ENCODE measurements at regions not wholly inside any gene's neighbourhood (a gene's known extent, or its start where the extent isn't known, plus 50 kb on each side); places are given as distances from the start of the nearest gene placed in this dataset.

DNA sequence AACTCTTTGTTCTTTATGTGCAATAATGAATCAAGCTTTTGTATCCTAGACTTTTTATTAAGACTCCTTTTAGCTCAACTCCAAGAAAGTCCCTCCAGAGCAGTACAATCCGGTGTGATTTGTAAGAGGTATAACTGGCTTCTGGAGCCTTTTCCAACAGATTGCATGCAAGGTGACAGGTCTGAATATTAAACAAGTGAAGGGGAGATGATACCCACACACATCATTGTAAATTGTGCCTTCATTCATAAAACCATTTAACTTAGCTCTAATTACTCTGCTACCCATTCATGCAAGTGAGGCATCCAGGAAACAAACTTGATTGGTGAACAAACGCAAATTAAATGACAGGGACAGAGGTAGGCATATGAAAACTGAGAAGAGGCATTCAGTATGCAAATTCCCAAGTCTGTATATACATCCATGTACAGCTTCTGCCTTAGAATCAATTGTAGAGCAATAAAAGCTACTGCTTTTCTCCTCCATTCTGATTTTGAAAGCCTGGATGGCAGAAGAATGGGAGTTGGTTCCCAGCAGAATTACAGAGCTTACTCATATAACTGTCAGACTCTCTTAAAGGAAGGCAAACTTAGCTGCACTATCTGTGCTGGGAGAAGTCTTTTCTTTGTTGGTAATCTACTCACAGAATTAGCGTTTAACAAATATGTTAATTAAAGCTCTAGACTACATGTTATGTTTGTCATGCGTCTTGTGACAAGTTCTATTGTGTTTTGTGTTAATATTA, 261.0 kb upstream of the CDH6 start:
- Mint-ChIP-seq H3K36me3 (ENCODE audit: low read depth) (no peaks in the 10 kb centered on the region), H3K27me3 (ENCODE audit: insufficient read depth) (no peaks in the 10 kb centered on the region), H3K9me3 (no peaks in the 10 kb centered on the region; the same call in 1 of the 2 replicates), H3K4me1 (ENCODE audit: low read depth) (peaks cover 25% of the 10 kb centered on the region; the same call in 1 of the 2 replicates), H3K4me3 (no peak overlapping the region; the same call in 1 of the 2 replicates), H3K27ac (no peak overlapping the region)
- TF ChIP-seq, protein P1, sequence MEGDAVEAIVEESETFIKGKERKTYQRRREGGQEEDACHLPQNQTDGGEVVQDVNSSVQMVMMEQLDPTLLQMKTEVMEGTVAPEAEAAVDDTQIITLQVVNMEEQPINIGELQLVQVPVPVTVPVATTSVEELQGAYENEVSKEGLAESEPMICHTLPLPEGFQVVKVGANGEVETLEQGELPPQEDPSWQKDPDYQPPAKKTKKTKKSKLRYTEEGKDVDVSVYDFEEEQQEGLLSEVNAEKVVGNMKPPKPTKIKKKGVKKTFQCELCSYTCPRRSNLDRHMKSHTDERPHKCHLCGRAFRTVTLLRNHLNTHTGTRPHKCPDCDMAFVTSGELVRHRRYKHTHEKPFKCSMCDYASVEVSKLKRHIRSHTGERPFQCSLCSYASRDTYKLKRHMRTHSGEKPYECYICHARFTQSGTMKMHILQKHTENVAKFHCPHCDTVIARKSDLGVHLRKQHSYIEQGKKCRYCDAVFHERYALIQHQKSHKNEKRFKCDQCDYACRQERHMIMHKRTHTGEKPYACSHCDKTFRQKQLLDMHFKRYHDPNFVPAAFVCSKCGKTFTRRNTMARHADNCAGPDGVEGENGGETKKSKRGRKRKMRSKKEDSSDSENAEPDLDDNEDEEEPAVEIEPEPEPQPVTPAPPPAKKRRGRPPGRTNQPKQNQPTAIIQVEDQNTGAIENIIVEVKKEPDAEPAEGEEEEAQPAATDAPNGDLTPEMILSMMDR (IDR thresholded peaks at IDR 0.05), result no peak
- DNase-seq, result no peak

- Mint-ChIP-seq H3K36me3 (ENCODE audit: low read depth) (no peaks in the 10 kb centered on the region), H3K4me1 (ENCODE audit: low read depth) (peaks cover 25% of the 10 kb centered on the region; the same call in 1 of the 2 replicates), H3K4me3 (no peak overlapping the region), H3K27ac (no peak overlapping the region), H3K27me3 (ENCODE audit: insufficient read depth) (no peaks in the 10 kb centered on the region), H3K9me3 (no peaks in the 10 kb centered on the region; the same call in 1 of the 2 replicates)
- TF ChIP-seq, protein P1 (IDR thresholded peaks at IDR 0.05), result no peak
- no peak for DNase-seq
These were observed 262.8 kb upstream of the CDH6 start for GRCh38 chr5:30930736-30931135.

DNA sequence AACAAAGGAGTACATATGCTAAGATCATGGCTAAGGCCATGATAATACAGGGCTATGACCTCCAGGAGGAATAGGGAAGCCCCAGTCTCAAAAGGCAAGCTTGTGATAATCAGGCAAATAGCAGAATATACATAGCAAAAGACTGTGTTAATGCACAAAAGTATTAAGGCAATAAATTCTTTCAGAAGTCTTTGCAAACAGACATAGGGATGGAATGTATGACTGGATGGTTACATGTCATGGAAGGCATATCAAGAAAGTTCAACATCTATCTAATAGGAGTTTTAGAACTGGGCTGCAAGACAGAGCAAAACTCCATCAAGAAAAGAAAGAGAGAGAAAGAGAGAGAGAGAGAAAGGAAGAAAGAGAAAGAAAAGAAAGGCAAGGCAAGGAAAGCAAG, 264.5 kb upstream of the CDH6 start:
- H3K27me3 Mint-ChIP-seq (ENCODE audit: insufficient read depth), result no peaks in the 10 kb centered on the region
- no peak for DNase-seq
- no peaks in the 10 kb centered on the region for H3K36me3 Mint-ChIP-seq (ENCODE audit: low read depth)
- no peaks in the 10 kb centered on the region; the same call in 1 of the 2 replicates for H3K9me3 Mint-ChIP-seq
- H3K4me3 Mint-ChIP-seq, result peak overlapping the region; percentile 42; the same call in 1 of the 2 replicates
- TF ChIP-seq, protein P1 (IDR thresholded peaks at IDR 0.05), result no peak
- H3K4me1 Mint-ChIP-seq (ENCODE audit: low read depth), result peaks cover 25% of the 10 kb centered on the region; the same call in 1 of the 2 replicates
- H3K27ac Mint-ChIP-seq, result no peak overlapping the region

- Mint-ChIP-seq H3K4me3 (no peak overlapping the region), H3K4me1 (ENCODE audit: low read depth) (peaks cover 18% of the 10 kb centered on the region; the same call in 1 of the 2 replicates), H3K27me3 (ENCODE audit: insufficient read depth) (no peaks in the 10 kb centered on the region), H3K27ac (no peak overlapping the region), H3K9me3 (no peaks in the 10 kb centered on the region; the same call in none of the 2 replicates), H3K36me3 (ENCODE audit: low read depth) (no peaks in the 10 kb centered on the region)
- TF ChIP-seq, protein P1 (IDR thresholded peaks at IDR 0.05), result no peak
- no peak for DNase-seq
These were observed 267.3 kb upstream of the CDH6 start for GRCh38 chr5:30926218-30926617.

- no peaks in the 10 kb centered on the region for H3K4me1 Mint-ChIP-seq (ENCODE audit: low read depth)
- no peaks in the 10 kb centered on the region for H3K36me3 Mint-ChIP-seq (ENCODE audit: low read depth)
- no peaks in the 10 kb centered on the region; the same call in none of the 2 replicates for H3K9me3 Mint-ChIP-seq
- peaks cover 1% of the 10 kb centered on the region; the same call in 1 of the 2 replicates for H3K27me3 Mint-ChIP-seq (ENCODE audit: insufficient read depth)
- TF ChIP-seq, protein P1 (IDR thresholded peaks at IDR 0.05), result no peak
- H3K4me3 Mint-ChIP-seq, result no peak overlapping the region
- DNase-seq, result no peak
- no peak overlapping the region for H3K27ac Mint-ChIP-seq
These were observed 272.1 kb upstream of the CDH6 start for GRCh38 chr5:30921388-30921787.
